Left lobe of liver (tissue), 2 donors: ENCODE measurements at regions not wholly inside any gene's neighbourhood (a gene's known extent, or its start where the extent isn't known, plus 50 kb on each side); places are given as distances from the start of the nearest gene placed in this dataset.
"Not testable (repeated sequence)": the region's sequence is repeated elsewhere in the genome, so short reads cannot be mapped to it uniquely, and the experiment has no call there.

Source experiments
- ATAC-seq: fragments of 200-7000 bp; cut with Tn5 transposase; one replicate; pipeline ENCODE4 v1.9.1; 2020; ENCODE audit warnings: mild to moderate bottlenecking, moderate library complexity
- DNase-seq: peaks from one replicate; pipeline ENCODE4 v3.0.0-alpha.2; 2020; ENCODE audit warnings: low spot score
- donor health status: DM: no; HTN: no; CAD: no; lungs with moderate emphysema.
- donor health status: DM: no; HTN: yes; CAD: no.

- no peak for ATAC-seq
- no peak for DNase-seq
These were observed 260.1 kb upstream of the EDNRA start for GRCh38 chr4:147220833-147221232.

DNA sequence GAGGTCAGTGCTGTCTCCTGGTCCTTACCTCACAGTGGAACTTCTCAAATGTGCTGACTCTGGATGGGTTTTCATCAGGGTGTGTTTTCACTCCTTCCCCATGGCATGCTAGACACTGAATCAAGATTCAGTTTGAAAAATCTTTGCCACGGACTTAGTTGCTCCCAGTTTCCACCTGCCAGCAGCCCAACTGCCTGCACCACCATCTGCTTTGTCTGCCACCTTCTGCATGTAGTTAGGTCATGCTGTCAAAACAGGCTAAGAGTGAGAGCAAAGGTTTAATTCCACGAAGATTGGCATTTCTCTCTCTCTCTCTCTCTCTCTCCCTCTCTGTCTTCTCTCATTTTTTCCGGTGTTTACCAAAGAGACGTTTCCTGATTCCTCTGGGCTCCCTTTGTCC is 258.0 kb upstream of the EDNRA start:
- ATAC-seq: no peak
- DNase-seq: no peak

DNA sequence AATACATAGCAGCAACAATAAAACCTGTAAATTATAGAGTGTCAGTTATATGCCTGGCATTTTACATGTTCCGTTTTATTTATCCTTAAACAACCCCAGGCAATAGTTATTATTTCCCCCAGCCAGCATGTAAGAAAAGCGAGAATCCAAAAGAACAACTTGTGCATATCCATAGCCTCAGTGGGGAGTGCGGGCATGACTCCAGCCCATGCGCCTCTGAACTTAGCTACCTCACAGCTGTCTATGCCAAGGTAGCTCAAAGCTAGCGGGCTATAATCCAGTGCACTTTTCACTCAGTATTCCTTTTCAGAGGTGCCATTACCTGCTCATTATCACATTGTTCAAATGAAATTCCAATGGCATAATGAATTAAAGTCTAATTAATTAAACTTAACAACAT is 257.3 kb upstream of the EDNRA start:
- DNase-seq (no peak), ATAC-seq (no peak)

DNA sequence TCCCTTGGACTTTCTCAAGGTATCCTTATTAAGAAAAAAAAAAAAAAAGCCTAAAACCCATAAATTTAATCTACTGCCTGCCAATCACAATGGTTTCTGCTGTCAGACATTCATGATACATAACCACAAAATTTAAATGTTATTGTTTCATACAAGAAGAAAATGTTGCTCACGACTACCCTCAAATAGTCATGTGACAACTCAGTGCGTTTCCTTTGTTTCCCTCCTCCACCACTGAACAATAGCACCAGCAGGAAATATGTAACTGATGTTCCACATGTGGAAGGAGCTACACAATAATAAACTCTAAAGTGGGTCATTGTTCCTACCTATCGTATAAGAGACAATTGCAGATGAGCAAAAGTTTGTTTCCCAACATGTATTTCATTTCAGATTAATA is 244.1 kb upstream of the EDNRA start:
- ATAC-seq (no peak), DNase-seq (no peak)

GRCh38 chr4:147244786-147245185 is 236.1 kb upstream of the EDNRA start:
- ATAC-seq (no peak), DNase-seq (no peak)

DNA sequence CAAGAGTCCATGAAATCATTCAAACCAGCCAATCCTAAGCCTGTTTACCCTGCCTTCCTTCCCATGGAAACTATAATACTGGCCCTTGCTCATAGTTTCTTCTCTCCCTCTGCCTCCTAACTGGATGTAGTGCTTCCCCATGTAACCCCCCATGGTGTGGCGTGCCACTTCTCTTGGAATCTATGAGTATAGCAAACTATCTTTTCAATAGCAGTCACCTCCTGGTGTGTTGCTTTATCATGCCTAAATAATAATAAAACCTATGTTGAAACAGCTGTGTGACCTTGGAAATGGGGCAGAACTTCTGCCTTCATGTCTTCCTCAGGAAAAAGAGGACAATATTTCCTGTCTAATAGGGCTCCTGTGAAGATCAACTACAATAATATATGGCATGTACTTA is 234.8 kb upstream of the EDNRA start:
- ATAC-seq (no peak), DNase-seq (no peak)

- ATAC-seq, DNase-seq: not testable (repeated sequence)
These were observed 234.4 kb upstream of the EDNRA start for GRCh38 chr4:147246528-147246927.

GRCh38 chr4:147247579-147247978 is 233.3 kb upstream of the EDNRA start:
- ATAC-seq (no peak), DNase-seq (no peak)

GRCh38 chr4:147250062-147250461 is 230.8 kb upstream of the EDNRA start:
- no peak for ATAC-seq
- no peak for DNase-seq

DNA sequence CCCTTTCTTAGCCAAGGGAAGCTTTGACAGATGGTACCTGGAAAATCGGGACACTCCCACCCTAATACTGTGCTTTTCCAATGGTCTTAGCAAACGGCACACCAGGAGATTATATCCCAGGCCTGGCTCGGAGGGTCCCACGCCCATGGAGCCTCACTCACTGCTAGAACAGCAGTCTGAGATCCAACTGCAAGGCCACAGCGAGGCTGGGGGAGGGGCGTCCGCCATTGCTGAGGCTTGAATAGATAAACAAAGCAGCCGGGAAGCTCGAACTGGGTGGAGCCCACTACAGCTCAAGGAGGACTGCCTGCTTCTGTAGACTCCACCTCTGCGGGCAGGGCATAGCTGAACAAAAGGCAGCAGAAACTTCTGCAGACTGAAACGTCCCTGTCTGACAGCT is 225.6 kb upstream of the EDNRA start:
- DNase-seq, ATAC-seq: not testable (repeated sequence)

DNA sequence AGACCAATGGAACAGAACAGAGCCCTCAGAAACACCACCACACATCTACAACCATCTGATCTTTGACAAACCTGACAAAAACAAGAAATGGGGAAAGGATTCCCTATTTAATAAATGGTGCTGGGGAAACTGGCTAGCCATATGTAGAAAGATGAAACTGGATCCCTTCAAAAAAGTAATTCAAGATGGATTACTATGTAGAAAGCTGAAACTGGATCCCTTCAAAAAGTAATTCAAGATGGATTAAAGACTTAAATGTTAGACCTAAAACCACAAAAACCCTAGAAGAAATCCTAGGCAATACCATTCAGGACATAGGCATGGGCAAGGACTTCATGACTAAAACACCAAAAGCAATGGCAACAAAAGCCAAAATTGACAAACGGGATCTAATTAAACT is 221.6 kb upstream of the EDNRA start:
- DNase-seq, ATAC-seq: not testable (repeated sequence)

- no peak for DNase-seq
- ATAC-seq: no peak
These were observed 196.6 kb upstream of the EDNRA start for GRCh38 chr4:147284256-147284835.

GRCh38 chr4:147284935-147285334 is 196.0 kb upstream of the EDNRA start:
- no peak for ATAC-seq
- DNase-seq: no peak

GRCh38 chr4:147285751-147286150 is 195.1 kb upstream of the EDNRA start:
- DNase-seq (no peak), ATAC-seq (no peak)

DNA sequence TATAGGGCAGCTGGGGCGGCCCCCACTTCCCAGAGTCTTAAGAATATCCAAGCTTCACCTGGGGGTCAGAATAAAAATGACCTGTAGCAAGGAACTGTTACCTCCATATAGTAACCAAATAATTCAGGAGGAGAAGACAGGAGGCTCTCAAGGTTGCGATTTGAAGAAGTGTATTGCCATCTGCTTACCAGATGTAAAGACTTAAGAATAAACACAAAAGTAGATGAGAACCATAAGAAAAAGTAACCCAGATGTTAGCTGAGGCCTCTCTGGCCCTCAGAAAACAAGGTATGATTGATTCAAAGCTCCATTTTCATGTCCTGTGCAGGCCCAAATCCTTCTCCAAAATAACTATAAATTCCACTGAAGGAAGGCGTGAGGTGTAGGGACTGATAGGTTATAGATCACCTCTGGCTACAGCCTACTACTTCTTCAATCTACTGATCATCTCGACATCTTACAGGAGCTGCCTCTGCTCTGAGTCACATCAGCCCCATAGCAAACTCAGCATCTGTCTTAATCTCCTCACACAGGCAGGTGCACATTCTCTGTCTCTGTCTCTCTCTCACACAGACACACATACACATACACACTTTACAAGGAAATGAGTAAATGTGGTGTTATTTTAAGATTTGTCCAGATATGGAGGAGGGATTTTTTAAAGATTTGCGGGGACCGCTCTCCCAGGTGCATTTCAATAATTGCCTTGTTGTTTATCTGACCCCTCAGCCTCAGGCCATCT is 193.9 kb upstream of the EDNRA start:
- ATAC-seq (no peak), DNase-seq (no peak)

DNA sequence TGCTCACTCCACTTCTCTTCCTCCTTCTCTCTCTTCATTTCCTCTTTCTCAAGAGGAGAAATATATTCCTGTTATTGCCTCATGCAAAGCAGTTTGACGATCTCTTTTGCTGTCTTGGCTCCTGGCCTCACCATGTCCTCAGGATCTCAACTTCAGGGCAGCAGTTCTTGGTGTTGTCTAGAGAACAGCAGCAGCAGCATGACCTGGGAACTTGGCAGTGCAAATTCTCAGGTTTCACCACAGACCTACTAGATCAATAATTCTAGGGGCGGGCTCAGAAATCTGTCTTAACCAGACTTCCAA is 193.4 kb upstream of the EDNRA start:
- ATAC-seq: no peak

DNA sequence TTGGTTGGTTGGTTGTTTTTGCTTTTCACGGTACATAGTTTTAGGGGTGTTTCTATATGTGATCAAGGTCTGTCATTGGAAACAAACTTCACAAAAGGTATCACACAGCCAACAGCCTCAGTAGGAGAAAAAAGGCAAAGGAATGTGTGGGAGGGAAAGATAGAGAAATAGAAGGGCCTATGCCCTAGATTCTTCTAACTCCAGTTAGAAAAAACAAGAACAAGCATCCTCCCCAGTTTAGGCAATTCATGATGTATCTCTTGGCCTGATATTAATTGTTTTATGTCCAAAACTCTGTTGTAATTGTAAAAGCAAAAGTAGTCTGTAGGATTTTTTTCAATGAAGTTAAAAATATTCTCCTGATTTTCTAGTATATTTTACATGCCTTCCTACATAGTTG is 192.4 kb upstream of the EDNRA start:
- ATAC-seq: no peak
- no peak for DNase-seq

More for the DNA sequence above, 193.4 kb upstream of the EDNRA start:
- no peak for DNase-seq

DNA sequence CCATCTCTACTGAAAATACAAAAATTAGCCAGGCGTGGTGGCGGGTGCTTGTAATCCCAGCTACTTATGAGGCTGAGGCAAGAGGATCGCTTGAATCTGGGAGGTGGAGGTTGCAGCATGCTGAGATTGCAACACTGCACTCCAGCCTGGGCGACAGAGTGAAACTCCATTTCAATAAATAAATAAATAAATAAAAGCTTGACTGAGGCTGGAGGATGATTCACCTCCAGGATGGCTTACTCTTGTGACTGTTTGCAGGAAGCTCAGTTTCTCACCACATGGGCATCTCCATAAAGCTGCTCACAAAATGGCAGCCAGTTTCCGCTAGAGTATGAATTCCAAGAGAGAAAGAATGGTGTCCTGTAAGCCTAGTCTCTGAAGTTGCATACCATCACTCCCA is 191.7 kb upstream of the EDNRA start:
- no peak for DNase-seq

GRCh38 chr4:147292604-147293313 is 188.1 kb upstream of the EDNRA start:
- ATAC-seq: not testable (repeated sequence)

More for the DNA sequence above, 191.7 kb upstream of the EDNRA start:
- no peak for ATAC-seq

GRCh38 chr4:147293314-147293677 is 187.6 kb upstream of the EDNRA start:
- DNase-seq, ATAC-seq: not testable (repeated sequence)

More at GRCh38 chr4:147292604-147293313, 188.1 kb upstream of the EDNRA start:
- not testable (repeated sequence) for DNase-seq

GRCh38 chr4:147299205-147299604 is 181.7 kb upstream of the EDNRA start:
- DNase-seq: no peak
- ATAC-seq: no peak

DNA sequence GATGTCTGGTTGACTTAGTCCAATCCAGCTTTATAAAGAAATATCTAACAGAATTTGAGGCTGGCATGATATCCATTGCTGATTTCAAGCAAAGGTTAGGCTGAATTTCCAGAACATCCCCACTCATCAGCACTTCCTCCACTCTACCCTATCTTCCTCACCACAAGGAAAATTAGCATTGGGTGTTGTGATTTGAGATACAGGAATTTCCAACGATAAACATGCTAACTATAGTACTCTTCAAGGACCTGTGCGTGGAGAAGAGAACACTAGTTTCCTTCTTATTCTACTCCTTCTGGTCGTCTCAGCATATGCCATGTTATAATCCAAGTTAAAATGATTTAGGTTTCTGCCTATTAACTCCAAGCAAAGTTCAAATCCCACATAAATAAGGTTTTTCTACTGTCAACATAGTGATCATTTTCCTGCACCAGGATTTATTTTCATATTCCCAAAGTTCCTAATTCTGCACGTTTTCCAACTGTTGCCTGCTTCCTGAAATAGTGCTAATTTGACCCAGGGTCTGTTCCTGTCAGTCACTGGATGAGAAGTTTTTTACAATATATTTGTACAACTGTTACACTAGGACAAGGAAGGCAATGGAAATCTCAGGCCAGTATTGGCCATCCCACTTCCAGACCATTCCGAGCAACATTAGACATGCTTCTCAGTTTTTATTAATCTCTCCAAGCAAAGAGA is 177.6 kb upstream of the EDNRA start:
- DNase-seq (no peak), ATAC-seq (no peak)
